ENCODE measurements at regions not wholly inside any gene's neighbourhood (a gene's known extent, or its start where the extent isn't known, plus 50 kb on each side); places are given as distances from the start of the nearest gene placed in this dataset.

- TF ChIP-seq EZH2 (IDR thresholded peaks at IDR 0.05; ENCODE audit: insufficient read depth, poor library complexity, severe bottlenecking) (no peak), EZH2phosphoT487 (IDR thresholded peaks at IDR 0.05; ENCODE audit: insufficient read depth, low read depth) (no peak)
Measured at GRCh38 chr10:4061441-4061951, 276.5 kb upstream of the KLF6 start.
